OCI-LY7 (cell line): ENCODE measurements at regions not wholly inside any gene's neighbourhood (a gene's known extent, or its start where the extent isn't known, plus 50 kb on each side); places are given as distances from the start of the nearest gene placed in this dataset.

ENCODE experiments used
- CTCF ChIP-seq: fragments of 200-600 bp; sonication (generic); conservative IDR thresholded peaks from 2 replicates; pipeline ENCODE4 v1.5.1; 2014; ENCODE audit warnings: mild to moderate bottlenecking, antibody characterized with exemption, low read length, moderate library complexity, mixed read lengths
- EZH2phosphoT487 ChIP-seq: fragments of 200-600 bp; sonication (generic); IDR thresholded peaks from 2 replicates; pipeline ENCODE4 v1.6.1; 2018; ENCODE audit warnings: low read depth, borderline replicate concordance, mild to moderate bottlenecking, mixed run types, antibody characterized with exemption, low read length, moderate library complexity, mixed read lengths

- no peak for TF ChIP-seq CTCF
- no peak for TF ChIP-seq EZH2phosphoT487
Measured at GRCh38 chr4:28947374-28947773, 1772.8 kb upstream of the PCDH7 start.
